C4-2B (cell line): ENCODE measurements at regions not wholly inside any gene's neighbourhood (a gene's known extent, or its start where the extent isn't known, plus 50 kb on each side); places are given as distances from the start of the nearest gene placed in this dataset.

ENCODE experiments used
- CTCF ChIP-seq: fragments of 450-650 bp; conservative IDR thresholded peaks from 2 replicates; pipeline ENCODE4 v1.5.1; 2017; ENCODE audit warnings: mild to moderate bottlenecking
- ZFX ChIP-seq: fragments of 450-650 bp; IDR thresholded peaks from 2 replicates; pipeline ENCODE4 v1.6.1; 2017

DNA sequence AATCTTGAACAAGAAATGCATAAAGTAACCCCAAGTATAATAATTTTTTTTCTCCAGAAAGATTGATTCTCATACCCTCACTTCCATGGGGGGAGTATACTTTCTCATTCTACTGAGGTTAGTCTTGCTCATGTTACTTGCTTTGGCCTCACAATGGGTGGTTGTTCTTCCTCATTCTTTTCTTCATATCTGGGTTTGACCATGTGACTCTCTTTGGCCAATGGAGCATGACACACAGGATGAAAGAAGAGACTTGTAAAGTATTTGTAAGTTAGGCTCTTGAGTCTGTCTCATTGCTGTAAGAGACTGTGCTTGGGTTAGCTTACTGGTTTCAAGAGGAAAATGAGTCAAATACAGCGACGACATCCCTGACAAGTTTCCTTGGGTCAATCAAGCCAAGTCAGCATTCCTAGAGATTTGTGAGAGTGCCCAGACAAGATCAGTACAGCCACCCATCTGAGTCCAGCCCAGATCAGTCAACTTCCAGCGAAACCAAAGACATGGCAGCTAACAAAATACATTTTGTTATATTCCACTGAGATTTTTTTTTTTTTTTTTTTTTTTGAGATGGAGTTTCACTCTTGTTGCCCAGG is 970.2 kb downstream of the BCL11A start:
- TF ChIP-seq CTCF (no peak), ZFX (no peak)
